ENCODE measurements at regions not wholly inside any gene's neighbourhood (a gene's known extent, or its start where the extent isn't known, plus 50 kb on each side); places are given as distances from the start of the nearest gene placed in this dataset.

DNA sequence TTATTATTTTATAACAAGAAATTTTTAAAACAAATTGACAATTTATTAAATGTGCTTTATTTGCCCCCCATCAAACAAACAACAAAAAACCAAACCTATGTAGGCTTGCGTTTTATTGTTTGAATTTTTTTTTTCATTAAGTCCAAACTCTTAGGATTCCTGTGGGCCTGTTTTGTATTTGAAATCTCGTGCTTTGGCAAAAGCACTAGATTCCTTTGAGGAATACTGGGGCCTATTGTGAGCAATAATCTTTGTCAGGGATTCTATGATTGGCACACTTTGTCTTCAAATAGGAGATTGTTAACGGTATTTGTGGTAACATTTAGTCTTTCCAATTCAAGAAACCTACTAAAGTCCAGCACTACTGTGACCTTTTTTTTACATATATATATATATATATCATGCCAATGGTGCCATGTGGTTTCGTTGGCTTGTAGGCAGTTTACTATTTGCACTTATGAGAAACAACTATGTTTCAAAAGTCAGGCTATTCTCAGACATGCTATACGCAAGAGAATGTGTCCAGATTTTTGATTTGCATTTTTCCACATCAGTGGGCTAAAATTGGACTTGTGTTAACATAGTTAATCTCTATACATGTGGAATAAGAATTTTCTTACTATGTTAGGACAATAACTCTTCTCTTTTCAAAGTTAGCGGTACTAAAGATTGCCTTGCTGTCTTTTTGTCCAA is 70.4 kb upstream of the GREM2 start:
- no peak for DNase-seq (ENCODE audit: extremely low read depth, low read depth)

DNA sequence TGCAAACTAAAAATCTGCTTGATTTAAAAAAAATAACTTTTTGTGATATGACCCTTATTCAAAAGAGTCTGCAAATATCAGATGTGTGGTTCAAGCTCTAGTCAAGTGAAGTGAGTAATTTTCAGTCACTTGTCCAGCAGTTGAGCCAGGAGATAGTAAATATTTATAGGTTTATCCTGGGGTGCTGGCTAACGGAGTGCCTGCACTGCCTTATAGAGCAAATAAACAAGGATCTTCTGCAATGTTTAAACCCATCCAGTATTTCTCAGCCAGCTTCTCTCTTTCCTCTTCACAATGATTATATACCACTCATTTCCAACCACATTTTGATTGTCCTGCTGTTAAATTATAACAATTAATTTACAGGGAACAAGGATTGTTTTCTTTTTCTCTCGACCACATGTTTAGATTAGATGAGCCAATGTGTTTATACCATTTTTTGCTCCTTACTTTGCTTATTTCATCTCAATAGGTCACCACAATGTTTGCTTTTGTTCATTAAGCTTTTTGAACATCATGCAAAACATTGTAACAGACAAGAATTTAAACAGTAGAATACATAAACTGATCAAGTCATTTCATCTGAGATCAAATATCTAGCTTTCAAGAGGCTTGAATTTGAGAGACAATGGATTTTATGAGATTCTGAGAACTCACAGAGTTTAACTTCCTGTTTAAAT is 60.3 kb upstream of the GREM2 start:
- DNase-seq (ENCODE audit: extremely low read depth, low read depth), result no peak

DNA sequence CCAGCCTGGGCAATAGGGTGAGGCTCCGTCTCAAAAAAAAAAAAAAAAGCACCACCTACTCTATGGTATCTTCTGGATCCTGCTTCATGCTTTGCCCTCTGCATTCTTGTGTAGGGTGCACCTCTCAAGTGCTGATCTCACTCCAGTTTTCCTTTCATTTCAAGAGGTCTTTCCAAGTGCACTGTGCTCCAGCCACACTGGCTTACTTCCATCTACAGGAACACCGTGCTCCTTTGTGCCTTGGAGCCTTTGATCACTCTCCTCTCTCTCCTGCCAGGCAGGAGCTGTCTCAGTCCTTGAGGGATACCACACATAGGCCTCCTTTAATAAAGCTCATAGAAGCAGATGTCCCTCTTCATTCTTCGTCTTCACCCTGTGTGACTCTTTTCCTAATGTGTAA is 55.4 kb upstream of the GREM2 start:
- DNase-seq (ENCODE audit: extremely low read depth, low read depth), result no peak

DNA sequence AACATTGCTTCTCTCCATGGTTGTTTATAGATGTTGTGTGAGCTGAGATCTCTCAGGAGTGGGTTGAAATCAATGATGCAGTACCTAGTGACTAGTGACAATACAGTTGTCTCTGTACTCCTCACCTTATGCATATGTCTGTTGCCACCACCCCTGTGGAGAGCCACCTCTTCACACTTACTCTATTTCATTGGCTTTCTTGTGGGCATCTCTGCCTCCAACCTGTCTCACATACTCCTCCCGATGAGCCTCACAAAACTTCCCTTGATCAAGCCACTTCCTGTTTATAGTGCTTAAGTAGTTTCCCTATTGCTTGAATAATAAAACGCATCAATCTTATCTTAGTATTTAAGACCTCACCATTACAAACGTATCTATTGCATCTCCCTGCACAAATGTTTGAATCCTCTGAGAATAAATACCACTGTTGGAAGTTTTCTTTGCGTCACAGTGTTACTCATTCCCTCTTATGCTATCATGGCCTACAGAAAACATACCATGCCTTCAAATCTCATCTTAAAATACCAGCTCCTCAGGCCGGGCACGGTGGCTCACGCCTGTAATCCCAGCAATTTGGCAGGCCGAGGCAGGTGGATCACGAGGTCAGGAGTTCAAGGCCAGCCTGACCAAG is 54.7 kb upstream of the GREM2 start:
- DNase-seq (ENCODE audit: extremely low read depth, low read depth), result no peak

DNA sequence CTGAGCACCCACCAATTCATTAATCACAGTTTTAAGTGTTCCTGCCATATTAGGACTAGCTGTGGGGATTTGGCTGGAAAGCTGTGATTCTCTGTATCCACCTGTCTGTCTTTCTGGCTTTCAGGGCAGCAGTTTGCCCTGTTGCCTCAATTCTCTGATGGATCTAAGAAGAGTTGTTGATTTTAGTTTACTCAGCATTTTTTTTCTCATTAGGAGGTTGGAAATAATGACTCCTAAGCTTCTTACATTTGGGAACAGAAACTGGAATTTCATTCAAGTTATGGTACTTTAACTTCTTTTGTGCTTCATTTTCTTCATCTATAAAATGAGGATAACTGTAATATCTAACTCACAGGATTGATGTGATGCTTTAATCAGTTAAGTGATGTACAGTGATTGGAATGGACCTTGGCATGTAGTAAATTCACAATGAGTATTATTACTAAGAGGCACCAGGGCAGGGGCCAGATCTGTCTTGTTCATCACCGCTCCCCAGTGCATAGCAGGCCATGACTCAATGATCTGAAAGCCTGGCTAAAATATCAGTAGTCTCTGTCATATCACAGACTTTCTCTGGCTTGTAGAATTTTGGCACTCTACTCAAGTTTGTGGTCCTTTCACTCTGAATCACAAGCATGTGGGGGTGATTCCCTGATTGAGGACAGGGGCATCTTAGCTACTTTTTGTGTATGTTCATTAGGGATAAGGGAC is 51.4 kb upstream of the GREM2 start:
- no peak for DNase-seq (ENCODE audit: extremely low read depth, low read depth)

Small RNAs in the stretch of these regions (small RNA-seq; reads per million reads assigned to genes)
- gene RF00019, result 0 reads per million in 2 experiments
